ENCODE measurements at regions not wholly inside any gene's neighbourhood (a gene's known extent, or its start where the extent isn't known, plus 50 kb on each side); places are given as distances from the start of the nearest gene placed in this dataset.

- TF ChIP-seq YY1 (IDR thresholded peaks at IDR 0.05; ENCODE audit: insufficient read depth, insufficient read length) (no peak), ZNF274 (IDR thresholded peaks at IDR 0.05; ENCODE audit: low read depth, low read length) (no peak)
Observed at GRCh38 chr13:58977085-58977484, 1186.6 kb downstream of the DIAPH3 start.

Data from NT2/D1 (cell line).